ENCODE measurements at regions not wholly inside any gene's neighbourhood (a gene's known extent, or its start where the extent isn't known, plus 50 kb on each side); places are given as distances from the start of the nearest gene placed in this dataset.

DNA sequence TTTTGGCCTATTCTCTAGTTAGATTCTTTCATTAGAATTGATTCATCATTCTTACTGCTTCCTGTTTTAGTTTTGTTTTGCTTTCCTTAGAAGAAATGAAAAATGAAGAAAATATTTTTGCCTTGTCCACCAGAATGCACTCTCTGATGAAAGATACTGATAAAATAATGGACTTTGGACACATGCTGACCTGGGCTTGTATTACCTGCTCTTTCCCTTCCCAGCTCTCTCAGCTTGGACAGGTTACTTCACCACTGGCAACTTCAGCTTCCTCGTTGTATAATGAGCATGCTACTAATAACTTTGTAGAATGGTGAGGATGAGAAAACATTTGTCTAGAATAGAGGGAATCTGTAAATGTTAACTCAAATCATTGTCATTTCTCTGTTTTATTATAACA lies 1468.1 kb upstream of the WWC1 start:
- Histone ChIP-seq H4K12ac (ENCODE audit: low read depth, low read length) (no peak overlapping the region), H2AK5ac (ENCODE audit: low read length) (no peak overlapping the region), H3K9ac (ENCODE audit: low read length) (no peak overlapping the region), H3K27ac (ENCODE audit: low read depth, low read length) (no peak overlapping the region), H3K79me1 (ENCODE audit: low read length) (no peaks in the 10 kb centered on the region), H2AFZ (ENCODE audit: insufficient read depth, low read length, poor library complexity) (no peak overlapping the region), H3K9me3 (ENCODE audit: insufficient read depth, low read depth, low read length) (no peaks in the 10 kb centered on the region), H3K79me2 (ENCODE audit: control insufficient read depth, insufficient read depth, low read length, poor library complexity) (no peaks in the 10 kb centered on the region), H3K18ac (ENCODE audit: low read length) (no peak overlapping the region), H3K14ac (ENCODE audit: low read length) (no peak overlapping the region), H3K4ac (ENCODE audit: low read depth, low read length) (no peak overlapping the region), H2BK12ac (ENCODE audit: low read length) (no peak overlapping the region), H3K23ac (ENCODE audit: low read length) (no peak overlapping the region), H2BK120ac (ENCODE audit: insufficient read depth, low read length, poor library complexity) (no peak overlapping the region), H3K4me1 (ENCODE audit: control insufficient read depth in 1 of 2, insufficient read depth in 2 of 2, low read length in 2 of 2) (no peaks in the 10 kb centered on the region), H3K4me2 (ENCODE audit: low read length) (no peak overlapping the region), H4K91ac (ENCODE audit: low read depth, low read length) (no peak overlapping the region), H3K27me3 (ENCODE audit: insufficient read depth, low read length) (no peaks in the 10 kb centered on the region), H2BK5ac (ENCODE audit: low read depth, low read length, poor library complexity) (no peak overlapping the region), H3K4me3 (ENCODE audit: low read depth, low read length) (no peak overlapping the region), H3K36me3 (ENCODE audit: control insufficient read depth in 1 of 2, insufficient read depth in 2 of 2, low read length in 2 of 2) (no peaks in the 10 kb centered on the region), H4K8ac (ENCODE audit: low read depth, low read length) (no peak overlapping the region)
- no CpG with 5 or more reads among the region's 1 CpG for WGBS (ENCODE audit: extremely low coverage, insufficient coverage, insufficient read length)
- no peak for DNase-seq

- Histone ChIP-seq H3K9me3 (ENCODE audit: insufficient read depth, low read depth, low read length) (no peaks in the 10 kb centered on the region), H3K4me3 (ENCODE audit: low read depth, low read length) (no peak overlapping the region), H3K79me1 (ENCODE audit: low read length) (no peaks in the 10 kb centered on the region), H3K14ac (ENCODE audit: low read length) (no peak overlapping the region), H2BK12ac (ENCODE audit: low read length) (no peak overlapping the region), H3K27ac (ENCODE audit: low read depth, low read length) (no peak overlapping the region), H3K27me3 (ENCODE audit: insufficient read depth, low read length) (no peaks in the 10 kb centered on the region), H3K9ac (ENCODE audit: low read length) (no peak overlapping the region), H2BK120ac (ENCODE audit: insufficient read depth, low read length, poor library complexity) (no peak overlapping the region), H4K91ac (ENCODE audit: low read depth, low read length) (no peak overlapping the region), H3K36me3 (ENCODE audit: control insufficient read depth in 1 of 2, insufficient read depth in 2 of 2, low read length in 2 of 2) (no peaks in the 10 kb centered on the region), H3K4me1 (ENCODE audit: control insufficient read depth in 1 of 2, insufficient read depth in 2 of 2, low read length in 2 of 2) (no peaks in the 10 kb centered on the region), H3K79me2 (ENCODE audit: control insufficient read depth, insufficient read depth, low read length, poor library complexity) (no peaks in the 10 kb centered on the region), H2AK5ac (ENCODE audit: low read length) (no peak overlapping the region), H3K18ac (ENCODE audit: low read length) (no peak overlapping the region), H2AFZ (ENCODE audit: insufficient read depth, low read length, poor library complexity) (no peak overlapping the region), H3K4me2 (ENCODE audit: low read length) (no peak overlapping the region), H2BK5ac (ENCODE audit: low read depth, low read length, poor library complexity) (no peak overlapping the region), H3K23ac (ENCODE audit: low read length) (no peak overlapping the region), H4K8ac (ENCODE audit: low read depth, low read length) (no peak overlapping the region), H3K4ac (ENCODE audit: low read depth, low read length) (no peak overlapping the region), H4K12ac (ENCODE audit: low read depth, low read length) (no peak overlapping the region)
- WGBS (ENCODE audit: extremely low coverage, insufficient coverage, insufficient read length) = no CpG with 5 or more reads among the region's 2 CpGs
- no peak for DNase-seq
Measured at GRCh38 chr5:166834246-166834645, 1457.2 kb upstream of the WWC1 start.

DNA sequence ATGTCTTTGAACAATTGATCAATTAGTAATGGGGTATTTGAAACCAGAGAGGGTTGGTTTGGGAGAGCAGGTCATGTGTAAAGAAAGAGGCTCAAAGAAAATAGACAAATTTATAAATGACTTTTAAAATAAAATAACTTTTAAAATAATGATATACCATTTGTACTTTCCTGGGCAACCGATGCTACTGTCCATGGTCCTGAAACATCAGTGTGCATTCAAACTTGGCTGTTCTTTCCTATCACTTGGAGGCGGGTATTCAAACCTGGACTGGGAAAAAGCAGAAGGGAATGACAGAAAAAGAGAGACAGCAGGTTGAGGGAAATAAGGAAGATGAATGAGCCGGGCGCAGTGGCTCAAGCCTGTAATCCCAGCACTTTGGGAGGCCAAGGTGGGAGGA lies 1446.4 kb upstream of the WWC1 start:
- no peaks in the 10 kb centered on the region for H3K9me3 ChIP-seq (ENCODE audit: insufficient read depth, low read depth, low read length)
- H2AFZ ChIP-seq (ENCODE audit: insufficient read depth, low read length, poor library complexity) = no peak overlapping the region
- H3K4me1 ChIP-seq (ENCODE audit: control insufficient read depth in 1 of 2, insufficient read depth in 2 of 2, low read length in 2 of 2) = no peaks in the 10 kb centered on the region
- H3K23ac ChIP-seq (ENCODE audit: low read length) = no peak overlapping the region
- H3K18ac ChIP-seq (ENCODE audit: low read length) = no peak overlapping the region
- H3K79me2 ChIP-seq (ENCODE audit: control insufficient read depth, insufficient read depth, low read length, poor library complexity) = no peaks in the 10 kb centered on the region
- no peak overlapping the region for H3K4me2 ChIP-seq (ENCODE audit: low read length)
- H3K36me3 ChIP-seq (ENCODE audit: control insufficient read depth in 1 of 2, insufficient read depth in 2 of 2, low read length in 2 of 2) = no peaks in the 10 kb centered on the region
- no peak overlapping the region for H3K27ac ChIP-seq (ENCODE audit: low read depth, low read length)
- H2AK5ac ChIP-seq (ENCODE audit: low read length) = no peak overlapping the region
- no CpG with 5 or more reads among the region's 4 CpGs for WGBS (ENCODE audit: extremely low coverage, insufficient coverage, insufficient read length)
- no peak overlapping the region for H4K8ac ChIP-seq (ENCODE audit: low read depth, low read length)
- H3K4me3 ChIP-seq (ENCODE audit: low read depth, low read length) = no peak overlapping the region
- peak in 1 of 2 donors; percentile 43 for DNase-seq
- no peak overlapping the region for H2BK5ac ChIP-seq (ENCODE audit: low read depth, low read length, poor library complexity)
- no peak overlapping the region for H3K9ac ChIP-seq (ENCODE audit: low read length)
- no peak overlapping the region for H4K91ac ChIP-seq (ENCODE audit: low read depth, low read length)
- no peak overlapping the region for H2BK120ac ChIP-seq (ENCODE audit: insufficient read depth, low read length, poor library complexity)
- H4K12ac ChIP-seq (ENCODE audit: low read depth, low read length) = no peak overlapping the region
- no peak overlapping the region for H2BK12ac ChIP-seq (ENCODE audit: low read length)
- no peak overlapping the region for H3K4ac ChIP-seq (ENCODE audit: low read depth, low read length)
- no peaks in the 10 kb centered on the region for H3K79me1 ChIP-seq (ENCODE audit: low read length)
- no peaks in the 10 kb centered on the region for H3K27me3 ChIP-seq (ENCODE audit: insufficient read depth, low read length)
- H3K14ac ChIP-seq (ENCODE audit: low read length) = no peak overlapping the region

- Histone ChIP-seq H4K8ac (ENCODE audit: low read depth, low read length) (no peak overlapping the region), H3K9me3 (ENCODE audit: insufficient read depth, low read depth, low read length) (no peaks in the 10 kb centered on the region), H2BK12ac (ENCODE audit: low read length) (no peak overlapping the region), H3K79me1 (ENCODE audit: low read length) (no peaks in the 10 kb centered on the region), H2BK5ac (ENCODE audit: low read depth, low read length, poor library complexity) (no peak overlapping the region), H3K27ac (ENCODE audit: low read depth, low read length) (no peak overlapping the region), H2AK5ac (ENCODE audit: low read length) (no peak overlapping the region), H3K18ac (ENCODE audit: low read length) (no peak overlapping the region), H4K12ac (ENCODE audit: low read depth, low read length) (no peak overlapping the region), H2BK120ac (ENCODE audit: insufficient read depth, low read length, poor library complexity) (no peak overlapping the region), H3K4me1 (ENCODE audit: control insufficient read depth in 1 of 2, insufficient read depth in 2 of 2, low read length in 2 of 2) (no peaks in the 10 kb centered on the region), H3K14ac (ENCODE audit: low read length) (no peak overlapping the region), H3K9ac (ENCODE audit: low read length) (no peak overlapping the region), H3K27me3 (ENCODE audit: insufficient read depth, low read length) (no peaks in the 10 kb centered on the region), H3K4ac (ENCODE audit: low read depth, low read length) (no peak overlapping the region), H2AFZ (ENCODE audit: insufficient read depth, low read length, poor library complexity) (no peak overlapping the region), H3K4me2 (ENCODE audit: low read length) (no peak overlapping the region), H3K4me3 (ENCODE audit: low read depth, low read length) (no peak overlapping the region), H3K36me3 (ENCODE audit: control insufficient read depth in 1 of 2, insufficient read depth in 2 of 2, low read length in 2 of 2) (no peaks in the 10 kb centered on the region), H3K79me2 (ENCODE audit: control insufficient read depth, insufficient read depth, low read length, poor library complexity) (no peaks in the 10 kb centered on the region), H4K91ac (ENCODE audit: low read depth, low read length) (no peak overlapping the region), H3K23ac (ENCODE audit: low read length) (no peak overlapping the region)
- no CpG with 5 or more reads among the region's 3 CpGs for WGBS (ENCODE audit: extremely low coverage, insufficient coverage, insufficient read length)
- DNase-seq = no peak
Measured at GRCh38 chr5:166856791-166857190, 1434.7 kb upstream of the WWC1 start.

Measured in trophoblast cell (in vitro differentiated cells and primary cell).